Globus pallidus (tissue), 1 donor: ENCODE measurements at regions not wholly inside any gene's neighbourhood (a gene's known extent, or its start where the extent isn't known, plus 50 kb on each side); places are given as distances from the start of the nearest gene placed in this dataset.
"Not testable (repeated sequence)": the region's sequence is repeated elsewhere in the genome, so short reads cannot be mapped to it uniquely, and the experiment has no call there.

Experiments
- DNase-seq: peaks from one replicate; pipeline ENCODE4 v3.0.0-alpha.2; 2015; ENCODE audit warnings: low spot score

- no peak for DNase-seq
Measured at GRCh38 chr6:12546410-12547002, 170.1 kb upstream of the PHACTR1 start.

DNA sequence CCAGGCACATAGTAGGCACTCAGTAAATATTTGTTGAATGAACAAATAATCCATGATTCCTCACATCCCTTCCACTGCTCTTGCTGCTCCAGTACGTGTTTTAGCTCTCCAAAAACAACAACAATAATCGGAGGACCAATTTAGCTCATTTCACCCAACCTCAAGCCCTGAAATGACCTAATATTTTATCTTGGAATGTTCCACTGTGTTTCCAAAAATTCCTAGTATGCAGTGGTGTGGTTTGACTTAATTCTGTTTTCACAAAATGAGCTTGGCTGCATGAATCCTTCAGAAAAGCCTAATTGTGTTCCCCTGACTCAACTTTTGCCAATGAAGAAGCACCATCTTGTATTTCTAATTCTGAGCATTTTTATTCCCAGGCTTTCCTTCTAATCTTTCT, 168.0 kb upstream of the PHACTR1 start:
- DNase-seq = no peak

- not testable (repeated sequence) for DNase-seq
Measured at GRCh38 chr6:12549445-12549844, 167.1 kb upstream of the PHACTR1 start.

- not testable (repeated sequence) for DNase-seq
Measured at GRCh38 chr6:12554820-12555219, 161.7 kb upstream of the PHACTR1 start.

DNA sequence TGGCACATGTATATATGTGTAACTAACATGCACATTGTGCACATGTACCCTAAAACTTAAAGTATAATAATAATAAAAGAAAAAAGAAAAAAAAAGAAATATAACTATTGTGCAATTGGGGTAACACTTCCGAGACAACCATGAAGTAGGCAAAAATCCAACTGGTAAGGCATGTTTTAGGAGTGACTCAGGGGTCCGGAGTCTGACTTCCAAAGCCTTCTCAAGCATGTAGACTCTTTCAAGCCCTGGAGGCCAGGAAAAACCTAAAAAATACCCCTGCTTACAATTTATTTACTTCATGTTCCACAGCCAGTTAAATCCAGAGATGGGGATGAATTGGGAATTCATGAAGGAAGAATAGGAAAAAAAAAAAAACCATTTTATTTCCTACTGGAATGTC, 161.3 kb upstream of the PHACTR1 start:
- DNase-seq = no peak

DNA sequence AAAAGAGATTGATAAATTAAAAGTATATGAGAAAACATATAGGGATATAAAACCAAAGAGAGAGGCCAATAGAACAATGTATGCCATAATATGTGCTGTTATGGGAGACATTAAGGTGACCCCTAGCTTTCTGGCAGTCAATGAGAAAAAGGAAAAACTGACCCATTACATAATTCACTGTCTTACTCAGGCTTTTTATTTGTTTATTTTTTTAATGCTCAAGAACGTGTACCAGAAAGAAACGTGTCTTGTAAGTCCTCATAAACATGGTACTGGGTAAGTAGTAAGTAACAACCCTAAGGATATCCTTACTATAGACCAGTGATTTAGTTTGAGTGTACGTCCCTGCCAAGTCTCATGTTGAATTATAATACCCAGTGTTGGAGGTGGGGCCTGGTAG, 160.8 kb upstream of the PHACTR1 start:
- no peak for DNase-seq

GRCh38 chr6:12557765-12558164, 158.8 kb upstream of the PHACTR1 start:
- DNase-seq = no peak

GRCh38 chr6:12560315-12560714, 156.3 kb upstream of the PHACTR1 start:
- DNase-seq = no peak

DNA sequence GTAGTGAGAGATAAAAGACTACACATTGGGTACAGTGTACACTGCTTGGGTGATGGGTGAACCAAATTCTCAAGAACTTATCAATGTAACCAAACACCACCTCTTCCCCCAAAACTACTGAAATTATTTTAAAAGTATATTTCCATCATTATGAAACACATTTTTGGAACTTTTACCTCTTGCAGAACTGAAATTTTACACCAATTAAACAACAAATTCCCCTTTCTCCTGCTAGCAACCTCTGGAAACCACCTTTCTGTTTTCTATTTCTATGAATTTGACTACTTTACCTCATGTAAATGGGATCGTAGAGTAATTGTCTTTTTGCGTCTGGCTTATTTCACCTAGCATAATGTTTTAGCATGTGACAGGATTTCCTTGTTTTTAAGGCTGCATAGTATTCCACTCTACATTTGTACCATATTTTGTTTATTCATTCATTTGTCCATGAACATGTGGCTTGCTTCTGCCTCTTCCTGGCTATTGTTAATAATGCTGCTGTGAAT, 149.9 kb upstream of the PHACTR1 start:
- DNase-seq = no peak

GRCh38 chr6:12567682-12568081, 148.9 kb upstream of the PHACTR1 start:
- DNase-seq = no peak

DNA sequence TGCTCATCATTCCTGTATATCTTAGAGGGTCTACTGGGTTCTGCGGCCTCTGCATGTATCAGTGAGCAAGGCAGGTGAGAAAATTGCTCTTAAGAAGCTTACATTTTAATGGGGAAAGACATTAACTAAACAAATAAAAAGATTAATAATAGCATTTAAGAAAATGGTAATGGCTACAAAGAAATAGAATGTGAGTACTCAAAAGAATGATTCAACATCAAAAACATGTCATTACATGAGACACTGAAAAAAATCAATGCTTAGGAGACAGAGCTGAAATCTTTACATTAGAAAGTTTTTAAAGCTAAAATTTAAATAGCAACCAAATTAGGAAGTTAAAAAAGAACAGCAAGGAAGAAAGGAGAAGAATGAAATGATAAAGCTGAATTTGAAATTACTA, 146.9 kb upstream of the PHACTR1 start:
- DNase-seq = no peak

- no peak for DNase-seq
Measured at GRCh38 chr6:12570461-12571030, 146.0 kb upstream of the PHACTR1 start.

DNA sequence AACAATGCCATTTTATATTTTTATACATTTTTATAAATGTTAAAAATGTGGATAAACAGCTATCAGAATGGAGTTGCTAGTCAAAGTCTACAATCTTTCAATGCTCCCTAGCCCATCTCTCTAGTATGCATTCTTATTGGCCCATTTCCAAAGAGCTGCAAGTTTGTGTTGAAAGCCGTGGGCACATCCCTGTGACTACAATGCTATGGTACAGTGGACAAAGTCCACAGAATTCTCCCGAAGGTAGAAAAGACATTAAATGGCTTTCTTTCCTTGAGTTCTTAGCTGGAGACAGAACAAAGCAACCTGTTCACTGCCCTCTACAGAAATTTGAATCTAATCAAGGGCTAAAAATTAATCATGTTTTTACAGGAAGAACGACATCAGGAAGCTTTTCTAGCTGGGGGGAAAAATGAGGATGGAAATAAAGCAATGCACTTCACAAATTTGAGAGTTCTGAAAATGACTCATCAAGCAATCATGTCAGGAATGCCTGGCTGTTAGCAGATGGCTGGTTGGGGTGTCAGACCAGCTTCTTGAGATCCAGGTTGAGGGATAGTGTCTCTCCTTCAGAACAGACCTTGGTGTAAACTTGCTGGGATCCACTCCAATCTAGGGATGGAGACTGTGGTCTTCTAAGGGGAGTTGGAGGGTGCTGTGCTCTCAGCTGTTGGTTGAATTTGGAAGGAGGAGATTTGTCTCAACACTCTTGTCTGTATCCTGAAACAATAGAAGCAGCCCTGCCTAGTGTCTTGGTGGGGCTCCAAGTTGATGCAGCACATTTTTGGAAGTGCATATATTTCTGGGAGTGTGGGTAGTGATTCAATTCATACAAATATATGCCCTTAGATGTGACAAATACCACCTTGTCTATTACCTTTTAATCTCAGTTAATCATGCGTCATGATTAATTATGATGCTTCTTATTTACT, 143.4 kb upstream of the PHACTR1 start:
- DNase-seq = no peak

- DNase-seq = no peak
Measured at GRCh38 chr6:12575961-12576360, 140.6 kb upstream of the PHACTR1 start.

DNA sequence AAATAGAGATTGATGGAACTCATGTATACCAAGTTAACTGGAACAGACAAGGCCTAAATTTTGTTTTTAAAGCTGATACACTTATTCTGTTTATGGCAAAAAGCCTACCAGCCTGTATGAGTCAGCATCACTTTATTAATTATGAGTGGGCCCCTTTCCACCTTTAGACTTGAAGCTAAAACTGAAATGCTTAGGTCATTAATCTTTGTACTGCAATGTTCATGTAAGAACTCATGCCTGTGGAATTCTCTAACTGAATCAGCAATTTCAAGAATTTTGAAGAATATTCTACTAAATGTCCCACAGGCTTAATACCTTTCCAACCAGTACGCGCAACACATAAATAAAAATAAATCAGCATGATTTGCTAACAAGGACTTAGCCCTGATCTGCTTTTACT, 140.2 kb upstream of the PHACTR1 start:
- DNase-seq = no peak

DNA sequence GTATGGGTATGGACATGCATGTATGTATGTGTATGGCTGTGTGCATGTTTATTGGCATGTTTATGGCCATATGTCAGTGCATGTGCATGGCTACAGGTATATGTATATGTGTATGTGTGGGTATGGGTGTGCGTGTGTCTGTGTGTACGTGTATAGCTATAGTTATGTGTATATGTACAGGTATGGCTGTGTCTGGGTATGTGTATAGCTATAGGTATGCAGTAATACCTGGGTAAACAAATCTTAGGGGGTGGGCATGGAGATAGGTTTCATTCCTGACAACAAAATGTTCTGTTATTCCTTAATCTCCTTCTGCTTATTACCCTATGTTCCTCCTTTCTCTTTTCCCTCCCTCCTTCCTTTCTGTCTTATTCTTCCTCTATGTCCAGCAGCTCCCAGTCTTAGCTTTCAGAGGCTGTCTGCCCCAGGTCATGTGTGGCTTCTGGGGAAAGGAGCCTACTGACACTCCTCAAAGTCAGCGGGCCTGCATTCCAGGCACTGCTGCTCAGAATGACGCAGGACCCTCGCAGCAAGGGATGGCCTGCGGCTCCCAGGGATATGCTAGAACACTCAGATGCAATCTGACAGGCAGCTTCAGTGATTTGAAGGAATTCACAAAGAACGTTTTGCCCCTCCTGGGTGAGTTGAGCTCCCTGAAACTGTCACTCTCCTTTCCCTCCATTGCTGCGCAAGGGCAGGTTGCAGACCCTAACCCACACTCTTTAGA, 139.3 kb upstream of the PHACTR1 start:
- DNase-seq = no peak

DNA sequence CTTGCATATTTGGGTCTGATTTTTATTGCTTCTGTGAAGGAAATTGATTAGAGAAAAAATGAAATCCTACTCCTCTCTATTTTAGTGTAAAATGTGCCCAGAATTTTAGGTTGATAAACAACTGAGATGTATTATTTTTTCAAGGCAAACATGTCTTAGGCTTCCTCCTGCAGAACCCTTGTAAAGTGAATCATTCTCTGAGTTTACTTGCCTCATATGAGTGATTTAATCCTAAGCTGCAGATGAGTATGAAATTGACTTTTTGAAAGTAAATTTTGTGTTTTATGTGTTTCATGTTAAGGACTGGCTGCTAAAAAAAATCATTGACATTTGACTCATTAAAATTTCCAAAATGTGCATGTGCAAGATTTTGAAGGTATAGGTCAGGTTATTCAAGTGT, 138.5 kb upstream of the PHACTR1 start:
- no peak for DNase-seq

GRCh38 chr6:12578751-12579150, 137.8 kb upstream of the PHACTR1 start:
- DNase-seq = no peak

- no peak for DNase-seq
Measured at GRCh38 chr6:12580290-12580689, 136.3 kb upstream of the PHACTR1 start.

DNA sequence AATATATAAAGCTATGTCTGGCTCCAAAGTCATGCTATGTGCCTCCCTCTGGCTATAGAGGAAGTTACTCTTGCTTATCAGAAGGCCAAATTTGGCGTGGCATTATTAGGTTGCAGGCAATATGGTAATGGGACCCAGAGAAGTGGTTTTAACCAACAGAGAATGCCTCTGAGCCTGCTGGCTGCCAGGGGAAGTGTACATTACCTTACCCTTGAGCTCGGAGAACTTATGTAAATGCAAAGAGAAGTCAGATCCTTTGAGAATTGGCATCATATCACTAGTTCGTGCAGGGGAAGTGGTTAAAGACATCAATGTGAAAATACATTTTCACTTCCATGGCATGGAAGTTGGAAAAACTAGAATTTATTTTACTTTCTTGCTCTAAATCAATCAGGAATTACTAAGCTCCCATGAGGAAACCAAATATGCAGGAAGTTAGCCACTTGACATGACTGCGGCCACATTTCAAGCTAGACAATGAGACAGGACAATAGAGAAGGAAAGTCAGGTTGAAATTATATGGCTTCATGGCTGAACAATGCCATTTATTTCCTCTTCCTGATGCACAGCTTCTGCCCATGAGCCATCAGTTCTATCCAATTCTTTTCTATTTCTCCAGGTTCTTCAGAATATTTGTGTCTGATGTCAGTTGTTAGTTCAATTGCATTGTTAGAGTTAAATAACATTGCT, 134.0 kb upstream of the PHACTR1 start:
- DNase-seq = no peak

DNA sequence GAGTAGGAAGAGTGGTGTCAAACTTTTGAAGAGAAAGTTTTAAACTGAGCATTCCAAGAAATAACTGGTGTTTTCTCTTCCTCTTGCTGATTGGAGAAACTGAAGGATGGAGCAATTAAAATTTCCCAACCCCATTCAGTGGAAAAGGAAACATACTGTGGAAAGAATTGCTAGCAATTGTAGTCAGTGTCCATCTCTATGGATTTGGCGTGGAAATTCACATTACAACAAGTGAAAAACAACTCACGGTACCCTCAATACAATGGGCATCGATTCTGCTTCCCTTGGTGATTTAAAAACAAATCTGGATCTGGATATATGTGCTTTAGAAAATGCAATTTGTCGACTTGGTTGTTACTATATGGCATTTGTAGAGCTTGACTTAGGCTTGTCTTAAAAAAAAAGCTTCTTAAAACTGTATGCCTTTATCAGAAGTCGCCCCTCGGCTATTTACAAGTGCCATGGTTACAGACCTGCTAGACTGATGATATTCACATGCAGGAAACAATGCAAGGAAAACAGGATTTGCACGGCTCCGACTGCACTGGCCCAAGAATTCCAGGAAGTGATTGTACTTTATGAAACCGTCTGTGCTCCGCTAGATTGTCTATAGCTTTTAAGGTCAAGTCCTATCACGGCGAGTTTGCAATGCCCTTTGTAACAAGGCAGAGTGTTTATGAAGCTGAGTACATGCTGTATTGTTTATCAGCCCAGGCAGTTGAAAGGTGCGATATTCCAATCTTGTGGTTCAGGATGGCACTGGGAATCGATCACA, 131.7 kb upstream of the PHACTR1 start:
- no peak for DNase-seq
